ENCODE measurements at regions not wholly inside any gene's neighbourhood (a gene's known extent, or its start where the extent isn't known, plus 50 kb on each side); places are given as distances from the start of the nearest gene placed in this dataset.

DNA sequence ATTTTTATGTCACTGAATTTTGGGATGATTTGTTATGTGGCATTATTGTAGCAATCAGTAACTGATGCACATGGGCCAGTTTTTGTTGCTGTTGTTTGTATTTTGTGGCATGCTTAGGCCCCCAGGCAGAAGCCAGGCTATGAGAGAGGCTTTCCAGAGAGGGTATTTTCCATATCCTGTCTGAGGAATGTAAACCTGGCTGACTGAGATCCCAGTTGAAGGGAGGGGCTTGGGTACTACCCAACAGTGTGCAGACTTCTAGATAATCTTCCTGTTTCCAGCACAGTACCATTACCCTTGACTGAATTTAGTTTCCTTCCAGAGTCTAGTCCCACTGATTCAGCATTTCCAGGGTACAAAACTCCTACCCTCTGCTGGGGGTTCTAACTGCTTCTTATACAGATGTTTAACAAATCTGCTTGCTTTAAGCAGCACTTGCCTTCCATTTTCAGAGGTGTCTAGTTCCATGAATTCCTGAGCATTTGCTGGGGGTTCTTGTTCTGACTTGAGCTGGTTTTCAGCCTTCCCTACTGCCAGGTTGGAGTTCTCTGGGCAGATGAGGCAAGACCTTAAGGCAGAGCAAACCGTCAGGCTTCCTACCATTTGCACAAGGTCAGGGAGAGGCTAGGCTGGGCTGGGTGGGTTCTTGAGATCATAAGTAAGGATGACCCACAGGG is 104.7 kb upstream of the EGFL6 start (continued):
- TF ChIP-seq, protein P1, sequence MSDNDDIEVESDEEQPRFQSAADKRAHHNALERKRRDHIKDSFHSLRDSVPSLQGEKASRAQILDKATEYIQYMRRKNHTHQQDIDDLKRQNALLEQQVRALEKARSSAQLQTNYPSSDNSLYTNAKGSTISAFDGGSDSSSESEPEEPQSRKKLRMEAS (IDR thresholded peaks at IDR 0.05) = no peak

Measured in H1 (cell line).